ENCODE measurements at regions not wholly inside any gene's neighbourhood (a gene's known extent, or its start where the extent isn't known, plus 50 kb on each side); places are given as distances from the start of the nearest gene placed in this dataset.

GRCh38 chr5:107277485-107278125 lies 393.1 kb downstream of the EFNA5 start:
- no peak for TF ChIP-seq CTCF (IDR thresholded peaks at IDR 0.05; ENCODE audit: low read depth, low read length, missing control alignments)
- no peak for DNase-seq (ENCODE audit: low read depth)
- no peak overlapping the region for H3K4me3 ChIP-seq (ENCODE audit: low read depth, low read length)

- DNase-seq (ENCODE audit: low read depth): no peak
- H3K4me3 ChIP-seq (ENCODE audit: low read depth, low read length): no peak overlapping the region
- no peak for TF ChIP-seq CTCF (IDR thresholded peaks at IDR 0.05; ENCODE audit: low read depth, low read length, missing control alignments)
Measured at GRCh38 chr5:107275333-107275732, 395.4 kb downstream of the EFNA5 start.

GRCh38 chr5:107274571-107274970 lies 396.2 kb downstream of the EFNA5 start:
- no peak for DNase-seq (ENCODE audit: low read depth)
- H3K4me3 ChIP-seq (ENCODE audit: low read depth, low read length): no peak overlapping the region
- no peak for TF ChIP-seq CTCF (IDR thresholded peaks at IDR 0.05; ENCODE audit: low read depth, low read length, missing control alignments)

GRCh38 chr5:107272954-107273353 lies 397.8 kb downstream of the EFNA5 start:
- no peak for DNase-seq (ENCODE audit: low read depth)
- H3K4me3 ChIP-seq (ENCODE audit: low read depth, low read length): no peak overlapping the region
- no peak for TF ChIP-seq CTCF (IDR thresholded peaks at IDR 0.05; ENCODE audit: low read depth, low read length, missing control alignments)

GRCh38 chr5:107272509-107272908 lies 398.2 kb downstream of the EFNA5 start:
- no peak for DNase-seq (ENCODE audit: low read depth)
- no peak for TF ChIP-seq CTCF (IDR thresholded peaks at IDR 0.05; ENCODE audit: low read depth, low read length, missing control alignments)
- no peak overlapping the region for H3K4me3 ChIP-seq (ENCODE audit: low read depth, low read length)

GRCh38 chr5:107271682-107272350 lies 398.9 kb downstream of the EFNA5 start:
- H3K4me3 ChIP-seq (ENCODE audit: low read depth, low read length): no peak overlapping the region
- DNase-seq (ENCODE audit: low read depth): no peak

More at GRCh38 chr5:107271682-107272350, 398.9 kb downstream of the EFNA5 start:
- no peak for TF ChIP-seq CTCF (IDR thresholded peaks at IDR 0.05; ENCODE audit: low read depth, low read length, missing control alignments)

Measured in GM12864 (cell line).